ENCODE measurements at regions not wholly inside any gene's neighbourhood (a gene's known extent, or its start where the extent isn't known, plus 50 kb on each side); places are given as distances from the start of the nearest gene placed in this dataset.

GRCh38 chr14:41120402-41120801 is 486.3 kb upstream of the LRFN5 start:
- Histone ChIP-seq H3K4me1 (ENCODE audit: control insufficient read depth, extremely low read depth, insufficient read depth, low read length) (no peaks in the 10 kb centered on the region), H4K20me1 (ENCODE audit: control insufficient read depth, extremely low read depth, insufficient read depth, low read length) (no peaks in the 10 kb centered on the region), H3K9me3 (ENCODE audit: control insufficient read depth, insufficient read depth, low read depth, low read length) (no peaks in the 10 kb centered on the region), H3K27me3 (ENCODE audit: control insufficient read depth, insufficient read depth, low read length) (no peaks in the 10 kb centered on the region), H3K9ac (ENCODE audit: insufficient read depth, low read length) (no peak overlapping the region), H3K79me2 (ENCODE audit: control insufficient read depth, insufficient read depth, low read length) (no peaks in the 10 kb centered on the region), H2AFZ (ENCODE audit: low read length) (no peak overlapping the region), H3K4me2 (ENCODE audit: extremely low read depth, insufficient read depth, low read length) (no peak overlapping the region), H3K4me3 (replicated peaks in 1 of 4; ENCODE audit: control extremely low read depth in 1 of 4, insufficient read depth in 1 of 4, low read depth in 3 of 4, low read length in 4 of 4) (no peak overlapping the region), H3K27ac (ENCODE audit: insufficient read depth, low read length) (no peak overlapping the region), H3K36me3 (ENCODE audit: control insufficient read depth, insufficient read depth, low read length) (no peaks in the 10 kb centered on the region)
- DNase-seq (ENCODE audit: low read depth in 2 of 2), result no peak
- TF ChIP-seq EZH2 (IDR thresholded peaks at IDR 0.05; ENCODE audit: low read length, missing control alignments), result no peak
- TF ChIP-seq CTCF (conservative IDR thresholded peaks at IDR 0.05 in 1 of 2, IDR thresholded peaks at IDR 0.05 in 1 of 2; ENCODE audit: low read depth in 1 of 2, low read length in 2 of 2), result no peak

GRCh38 chr14:41096131-41096530 is 510.5 kb upstream of the LRFN5 start:
- Histone ChIP-seq H3K36me3 (ENCODE audit: control insufficient read depth, insufficient read depth, low read length) (no peaks in the 10 kb centered on the region), H3K4me3 (replicated peaks in 1 of 4; ENCODE audit: control extremely low read depth in 1 of 4, insufficient read depth in 1 of 4, low read depth in 3 of 4, low read length in 4 of 4) (no peak overlapping the region), H3K79me2 (ENCODE audit: control insufficient read depth, insufficient read depth, low read length) (no peaks in the 10 kb centered on the region), H4K20me1 (ENCODE audit: control insufficient read depth, extremely low read depth, insufficient read depth, low read length) (no peaks in the 10 kb centered on the region), H3K9me3 (ENCODE audit: control insufficient read depth, insufficient read depth, low read depth, low read length) (no peaks in the 10 kb centered on the region), H3K4me1 (ENCODE audit: control insufficient read depth, extremely low read depth, insufficient read depth, low read length) (no peaks in the 10 kb centered on the region), H2AFZ (ENCODE audit: low read length) (no peak overlapping the region), H3K27ac (ENCODE audit: insufficient read depth, low read length) (no peak overlapping the region), H3K4me2 (ENCODE audit: extremely low read depth, insufficient read depth, low read length) (no peak overlapping the region), H3K9ac (ENCODE audit: insufficient read depth, low read length) (no peak overlapping the region), H3K27me3 (ENCODE audit: control insufficient read depth, insufficient read depth, low read length) (no peaks in the 10 kb centered on the region)
- TF ChIP-seq EZH2 (IDR thresholded peaks at IDR 0.05; ENCODE audit: low read length, missing control alignments) (no peak), CTCF (conservative IDR thresholded peaks at IDR 0.05 in 1 of 2, IDR thresholded peaks at IDR 0.05 in 1 of 2; ENCODE audit: low read depth in 1 of 2, low read length in 2 of 2) (no peak)
- DNase-seq (ENCODE audit: low read depth in 2 of 2), result no peak

GRCh38 chr14:41087056-41087455 is 519.6 kb upstream of the LRFN5 start:
- Histone ChIP-seq H3K27ac (ENCODE audit: insufficient read depth, low read length) (no peak overlapping the region), H3K79me2 (ENCODE audit: control insufficient read depth, insufficient read depth, low read length) (no peaks in the 10 kb centered on the region), H4K20me1 (ENCODE audit: control insufficient read depth, extremely low read depth, insufficient read depth, low read length) (no peaks in the 10 kb centered on the region), H2AFZ (ENCODE audit: low read length) (no peak overlapping the region), H3K36me3 (ENCODE audit: control insufficient read depth, insufficient read depth, low read length) (no peaks in the 10 kb centered on the region), H3K27me3 (ENCODE audit: control insufficient read depth, insufficient read depth, low read length) (no peaks in the 10 kb centered on the region), H3K4me2 (ENCODE audit: extremely low read depth, insufficient read depth, low read length) (no peak overlapping the region), H3K9me3 (ENCODE audit: control insufficient read depth, insufficient read depth, low read depth, low read length) (no peaks in the 10 kb centered on the region), H3K9ac (ENCODE audit: insufficient read depth, low read length) (no peak overlapping the region), H3K4me3 (replicated peaks in 1 of 4; ENCODE audit: control extremely low read depth in 1 of 4, insufficient read depth in 1 of 4, low read depth in 3 of 4, low read length in 4 of 4) (no peak overlapping the region), H3K4me1 (ENCODE audit: control insufficient read depth, extremely low read depth, insufficient read depth, low read length) (no peaks in the 10 kb centered on the region)
- no peak for TF ChIP-seq CTCF (conservative IDR thresholded peaks at IDR 0.05 in 1 of 2, IDR thresholded peaks at IDR 0.05 in 1 of 2; ENCODE audit: low read depth in 1 of 2, low read length in 2 of 2)
- TF ChIP-seq EZH2 (IDR thresholded peaks at IDR 0.05; ENCODE audit: low read length, missing control alignments), result no peak
- no peak for DNase-seq (ENCODE audit: low read depth in 2 of 2)

Measured in fibroblast of lung (primary cell).